ENCODE measurements at regions not wholly inside any gene's neighbourhood (a gene's known extent, or its start where the extent isn't known, plus 50 kb on each side); places are given as distances from the start of the nearest gene placed in this dataset.

DNA sequence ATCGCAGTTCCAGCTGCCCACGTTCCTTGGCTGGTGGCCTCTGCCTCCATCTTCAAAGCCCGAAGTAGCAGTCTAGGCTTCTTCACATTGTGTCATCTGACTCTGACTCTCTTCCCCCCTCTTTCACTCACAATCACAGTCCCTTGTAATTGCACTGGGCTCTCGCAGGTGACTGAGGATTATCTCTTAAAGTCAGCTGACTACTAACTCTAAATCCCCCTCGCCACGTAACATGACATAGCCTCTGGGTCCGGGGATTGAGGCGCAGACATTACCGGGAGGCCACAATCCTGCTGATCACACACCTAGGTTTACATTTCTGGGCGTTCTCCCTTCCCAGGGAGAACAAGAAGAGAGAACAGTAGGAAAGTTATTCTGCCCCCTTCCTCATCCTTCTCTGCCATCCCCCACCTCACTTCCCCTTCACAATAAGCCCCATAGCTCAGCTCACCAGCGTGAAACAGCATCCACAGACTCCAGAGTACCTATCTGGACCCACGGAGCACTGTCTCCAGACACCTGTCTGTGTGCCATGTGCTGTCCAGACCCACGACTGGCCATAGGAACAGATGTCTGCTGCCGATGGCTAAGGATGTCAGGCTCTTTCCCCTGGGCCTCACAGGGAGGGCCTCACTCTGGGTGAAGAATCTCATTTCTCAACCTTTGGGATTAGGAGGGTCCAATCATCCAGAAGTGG is 64.3 kb upstream of the FZD7 start:
- Histone ChIP-seq H3K4me1 (ENCODE audit: control insufficient read depth, extremely low read depth, insufficient read depth, low read length) (no peaks in the 10 kb centered on the region), H2AFZ (ENCODE audit: low read depth, low read length) (no peak overlapping the region), H3K9me3 (replicated peaks; ENCODE audit: control insufficient read depth, insufficient read depth, low read length) (no peaks in the 10 kb centered on the region), H4K20me1 (replicated peaks; ENCODE audit: control insufficient read depth, extremely low read depth, insufficient read depth, low read length) (no peaks in the 10 kb centered on the region), H3K79me2 (ENCODE audit: control insufficient read depth, insufficient read depth, low read length) (no peaks in the 10 kb centered on the region), H3K36me3 (ENCODE audit: control insufficient read depth in 2 of 2, extremely low read depth in 1 of 2, insufficient read depth in 2 of 2, low read length in 2 of 2) (no peaks in the 10 kb centered on the region), H3K4me2 (ENCODE audit: insufficient read depth, low read length) (no peak overlapping the region), H3K27ac (ENCODE audit: insufficient read depth, low read depth, low read length) (no peak overlapping the region), H3K4me3 (replicated peaks in 1 of 3; ENCODE audit: insufficient read depth in 1 of 3, low read depth in 1 of 3, low read length in 3 of 3) (no peak overlapping the region), H3K27me3 (ENCODE audit: control insufficient read depth in 2 of 2, insufficient read depth in 2 of 2, low read length in 2 of 2) (peaks cover 0 to 3% of the 10 kb centered on the region in 2 experiments), H3K9me1 (replicated peaks; ENCODE audit: control insufficient read depth, extremely low read depth, insufficient read depth, low read length) (no peaks in the 10 kb centered on the region), H3K9ac (replicated peaks; ENCODE audit: extremely low read depth, insufficient read depth, low read length) (no peak overlapping the region)
- BruUV-seq (replicated peaks): no TSS peak
- dilution Hi-C loops (cut with MboI; ENCODE audit: extremely low pct_ligation_motif_present, low sequenced_read_pairs): no loop called here
- TF ChIP-seq FOS (IDR thresholded peaks at IDR 0.05; ENCODE audit: borderline replicate concordance, insufficient read depth, low read length): no peak
- no peak for TF ChIP-seq GATA2 (IDR thresholded peaks at IDR 0.05; ENCODE audit: insufficient read depth, insufficient read length, low read depth, low read length)
- TF ChIP-seq POLR2A (IDR thresholded peaks at IDR 0.05; ENCODE audit: low read depth, low read length): no peak
- no peak for TF ChIP-seq MYC (IDR thresholded peaks at IDR 0.05; ENCODE audit: low read depth, low read length)
- TF ChIP-seq, protein P1, sequence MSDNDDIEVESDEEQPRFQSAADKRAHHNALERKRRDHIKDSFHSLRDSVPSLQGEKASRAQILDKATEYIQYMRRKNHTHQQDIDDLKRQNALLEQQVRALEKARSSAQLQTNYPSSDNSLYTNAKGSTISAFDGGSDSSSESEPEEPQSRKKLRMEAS (IDR thresholded peaks at IDR 0.05; ENCODE audit: insufficient read depth, insufficient read length): no peak
- TF ChIP-seq, protein P2, sequence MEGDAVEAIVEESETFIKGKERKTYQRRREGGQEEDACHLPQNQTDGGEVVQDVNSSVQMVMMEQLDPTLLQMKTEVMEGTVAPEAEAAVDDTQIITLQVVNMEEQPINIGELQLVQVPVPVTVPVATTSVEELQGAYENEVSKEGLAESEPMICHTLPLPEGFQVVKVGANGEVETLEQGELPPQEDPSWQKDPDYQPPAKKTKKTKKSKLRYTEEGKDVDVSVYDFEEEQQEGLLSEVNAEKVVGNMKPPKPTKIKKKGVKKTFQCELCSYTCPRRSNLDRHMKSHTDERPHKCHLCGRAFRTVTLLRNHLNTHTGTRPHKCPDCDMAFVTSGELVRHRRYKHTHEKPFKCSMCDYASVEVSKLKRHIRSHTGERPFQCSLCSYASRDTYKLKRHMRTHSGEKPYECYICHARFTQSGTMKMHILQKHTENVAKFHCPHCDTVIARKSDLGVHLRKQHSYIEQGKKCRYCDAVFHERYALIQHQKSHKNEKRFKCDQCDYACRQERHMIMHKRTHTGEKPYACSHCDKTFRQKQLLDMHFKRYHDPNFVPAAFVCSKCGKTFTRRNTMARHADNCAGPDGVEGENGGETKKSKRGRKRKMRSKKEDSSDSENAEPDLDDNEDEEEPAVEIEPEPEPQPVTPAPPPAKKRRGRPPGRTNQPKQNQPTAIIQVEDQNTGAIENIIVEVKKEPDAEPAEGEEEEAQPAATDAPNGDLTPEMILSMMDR (IDR thresholded peaks at IDR 0.05; ENCODE audit: extremely low read depth in 1 of 2, insufficient read depth in 1 of 2, low read depth in 1 of 2, low read length in 2 of 2): no peak
- no peak for TF ChIP-seq POLR2AphosphoS5 (IDR thresholded peaks at IDR 0.05; ENCODE audit: insufficient read depth, low read depth, low read length)
- no peak for TF ChIP-seq EZH2 (IDR thresholded peaks at IDR 0.05; ENCODE audit: borderline replicate concordance, low read depth, low read length, severe bottlenecking)
- no peak for TF ChIP-seq JUN (IDR thresholded peaks at IDR 0.05; ENCODE audit: borderline replicate concordance, insufficient read depth, insufficient read length, low read depth)
- intact Hi-C loops (cut with micrococcal nuclease): no loop called here
- DNase-seq (ENCODE audit: low read depth, low spot score) (no peak), FAIRE-seq (no peak)
- ChIA-PET POLR2A (no interaction called here), CTCF (no interaction called here)

Measured in endothelial cell of umbilical vein (primary cell).